Epithelial cell of proximal tubule (primary cell): ENCODE measurements at regions not wholly inside any gene's neighbourhood (a gene's known extent, or its start where the extent isn't known, plus 50 kb on each side); places are given as distances from the start of the nearest gene placed in this dataset.

ENCODE experiments used
- DNase-seq: peaks from one replicate; pipeline ENCODE4 v3.0.0-alpha.2; 2011; ENCODE audit warnings: low read depth
- H3K4me3 ChIP-seq: 2 replicates; pipeline ENCODE4 v1.5.1; 2011; ENCODE audit warnings: low read depth, mild to moderate bottlenecking, low read length
- CTCF ChIP-seq: conservative IDR thresholded peaks from 2 replicates; pipeline ENCODE4 v1.5.1; 2012; ENCODE audit warnings: low read depth, mild to moderate bottlenecking, low read length

DNA sequence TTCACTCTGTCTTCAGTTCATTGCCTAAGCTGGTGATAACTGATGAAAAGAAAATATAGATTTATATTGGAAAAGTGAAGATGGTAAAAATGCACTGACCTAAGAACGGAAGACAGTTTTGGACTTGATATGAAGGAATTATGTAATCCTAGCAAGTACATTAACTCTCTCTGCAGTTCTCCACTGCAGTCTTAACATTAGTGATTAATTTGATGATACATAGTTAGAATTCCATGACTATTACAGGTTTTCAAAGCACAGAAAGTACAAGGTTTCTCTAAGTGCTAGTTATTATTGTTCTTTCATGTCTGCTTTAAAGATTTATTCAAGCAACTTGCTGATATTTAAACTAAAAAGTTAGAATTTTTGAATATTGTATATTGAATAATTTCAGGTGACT lies 1591.7 kb upstream of the ADGRL3 start:
- no peak for TF ChIP-seq CTCF
- DNase-seq = no peak
- H3K4me3 ChIP-seq = no peak overlapping the region

DNA sequence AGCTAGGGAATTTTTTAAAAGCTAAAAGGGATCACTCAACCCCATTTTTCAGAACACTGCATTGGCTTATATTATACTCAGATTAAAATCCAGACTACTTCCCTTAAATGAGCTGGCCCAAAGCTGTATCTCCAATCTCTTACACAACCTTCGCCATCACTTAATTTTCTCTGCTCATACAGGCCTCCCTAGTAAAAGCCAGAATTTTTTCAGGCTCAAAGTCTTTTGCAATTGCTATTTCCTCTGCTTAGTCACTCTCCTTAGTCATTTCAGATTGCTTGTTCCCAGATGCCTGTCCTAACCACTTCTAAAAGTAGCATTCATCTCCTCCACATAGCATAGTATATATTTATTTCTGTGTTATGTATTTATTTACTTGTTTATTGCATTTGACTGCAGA lies 1587.9 kb upstream of the ADGRL3 start:
- no peak overlapping the region for H3K4me3 ChIP-seq
- no peak for TF ChIP-seq CTCF
- peak; percentile 25 for DNase-seq

- no peak for TF ChIP-seq CTCF
- no peak overlapping the region for H3K4me3 ChIP-seq
- DNase-seq = no peak
Observed at GRCh38 chr4:59615316-59615715, 1584.8 kb upstream of the ADGRL3 start.

DNA sequence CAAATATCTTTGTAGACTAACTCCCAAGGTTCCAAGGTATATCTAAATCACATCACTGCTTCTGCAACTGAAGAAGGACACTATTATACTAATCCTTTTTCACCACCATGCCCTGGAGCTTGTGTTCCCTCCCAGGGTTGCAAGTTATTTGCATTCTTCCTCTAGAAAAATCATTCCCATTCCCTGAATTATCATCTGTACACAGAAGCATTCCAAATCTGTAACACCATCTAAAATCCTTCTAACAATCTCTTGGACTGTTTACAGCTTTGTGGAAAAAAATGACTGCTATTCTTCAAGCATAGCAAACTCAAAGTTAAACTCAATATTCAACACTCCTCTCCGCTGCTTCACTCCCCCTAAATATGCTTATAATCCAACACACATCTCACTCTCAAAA lies 1570.8 kb upstream of the ADGRL3 start:
- H3K4me3 ChIP-seq = no peak overlapping the region
- TF ChIP-seq CTCF = no peak
- no peak for DNase-seq

GRCh38 chr4:59630235-59630634 lies 1569.9 kb upstream of the ADGRL3 start:
- no peak for TF ChIP-seq CTCF
- DNase-seq = no peak
- H3K4me3 ChIP-seq = no peak overlapping the region

DNA sequence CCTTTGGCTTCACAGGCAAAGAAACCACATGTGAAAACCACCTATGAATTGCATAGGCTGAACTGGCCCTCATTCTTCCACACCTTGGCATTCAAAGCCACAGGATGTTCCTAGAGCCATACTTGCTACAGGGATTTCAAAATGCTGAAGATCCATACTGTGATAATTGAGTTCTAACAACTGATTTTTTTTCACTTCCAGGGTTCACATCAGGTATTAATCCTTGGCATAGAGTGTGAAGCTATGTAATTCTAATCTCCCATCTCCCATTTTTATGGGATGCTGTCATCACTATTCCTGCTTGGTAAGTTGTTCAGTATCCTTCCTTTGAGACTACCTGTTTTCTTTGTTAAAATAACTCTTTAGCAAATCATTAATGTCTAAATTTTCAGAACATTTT lies 1569.2 kb upstream of the ADGRL3 start:
- H3K4me3 ChIP-seq = no peak overlapping the region
- no peak for TF ChIP-seq CTCF
- no peak for DNase-seq

- no peak for DNase-seq
- TF ChIP-seq CTCF = no peak
- no peak overlapping the region for H3K4me3 ChIP-seq
Observed at GRCh38 chr4:59637596-59637995, 1562.5 kb upstream of the ADGRL3 start.
